ENCODE measurements at regions not wholly inside any gene's neighbourhood (a gene's known extent, or its start where the extent isn't known, plus 50 kb on each side); places are given as distances from the start of the nearest gene placed in this dataset.
"Not testable (repeated sequence)": the region's sequence is repeated elsewhere in the genome, so short reads cannot be mapped to it uniquely, and the experiment has no call there.

- Mint-ChIP-seq H3K9me3 (peaks cover 0 to 13% (median 5%) of the 10 kb centered on the region in 11 donors), H3K4me1 (no peaks in the 10 kb centered on the region), H3K36me3 (no peaks in the 10 kb centered on the region), H3K27me3 (no peaks in the 10 kb centered on the region), H3K27ac (no peak overlapping the region), H3K4me3 (no peak overlapping the region)
- intact Hi-C loops (cut with micrococcal nuclease), result no loop called here
- H3K9me3 ChIP-seq (ENCODE audit: control insufficient read depth in 2 of 3, low read length in 3 of 3), result no peaks in the 10 kb centered on the region
- ATAC-seq (no peak), DNase-seq (no peak)
- H3K36me3 ChIP-seq (ENCODE audit: control insufficient read depth in 2 of 3, insufficient read depth in 3 of 3, low read length in 3 of 3), result no peaks in the 10 kb centered on the region
- CTCF ChIA-PET, result no interaction called here
- POLR2A ChIA-PET, result no interaction called here
- no peaks in the 10 kb centered on the region for H3K4me1 ChIP-seq (ENCODE audit: control insufficient read depth in 2 of 2, insufficient read depth in 2 of 2, low read length in 2 of 2)
- H3K27ac ChIP-seq (ENCODE audit: low read depth, low read length), result no peak overlapping the region
- H3K4me3 ChIP-seq (ENCODE audit: low read length), result no peak overlapping the region
- no peaks in the 10 kb centered on the region for H3K27me3 ChIP-seq (ENCODE audit: control insufficient read depth in 2 of 2, insufficient read depth in 2 of 2, low read length in 2 of 2)
Observed at GRCh38 chr6:74892091-74892490, 313.8 kb downstream of the COL12A1 start.

DNA sequence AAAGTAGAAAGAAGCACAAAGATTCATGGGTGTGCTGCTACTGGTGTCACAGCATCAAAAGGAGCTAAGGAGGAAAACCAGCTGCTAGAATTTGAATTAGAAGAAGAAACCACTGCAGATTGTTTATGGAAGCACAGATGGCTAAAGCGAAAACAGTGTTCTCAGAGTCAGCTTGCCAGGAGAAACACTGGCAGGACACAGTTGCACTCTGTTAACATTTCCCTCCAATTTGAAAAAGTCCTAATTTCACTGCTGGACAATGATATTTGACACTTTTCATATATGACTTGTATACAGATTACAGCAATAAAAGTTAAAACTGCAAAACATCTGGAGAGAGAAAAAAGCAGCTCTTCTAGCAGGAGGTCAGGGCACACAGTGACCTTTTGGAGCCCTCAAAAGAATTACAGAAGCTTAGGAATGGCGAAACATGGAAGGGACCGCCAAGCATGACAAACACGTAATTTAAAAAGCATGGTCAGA, 314.5 kb downstream of the COL12A1 start:
- Histone ChIP-seq H3K27ac (ENCODE audit: low read depth, low read length) (no peak overlapping the region), H3K4me3 (ENCODE audit: low read length) (no peak overlapping the region), H3K9me3 (ENCODE audit: control insufficient read depth in 2 of 3, low read length in 3 of 3) (no peaks in the 10 kb centered on the region), H3K27me3 (ENCODE audit: control insufficient read depth in 2 of 2, insufficient read depth in 2 of 2, low read length in 2 of 2) (no peaks in the 10 kb centered on the region), H3K4me1 (ENCODE audit: control insufficient read depth in 2 of 2, insufficient read depth in 2 of 2, low read length in 2 of 2) (no peaks in the 10 kb centered on the region), H3K36me3 (ENCODE audit: control insufficient read depth in 2 of 3, insufficient read depth in 3 of 3, low read length in 3 of 3) (no peaks in the 10 kb centered on the region)
- Mint-ChIP-seq H3K36me3 (no peaks in the 10 kb centered on the region), H3K4me3 (no peak overlapping the region), H3K27me3 (no peaks in the 10 kb centered on the region), H3K9me3 (peaks cover 1 to 13% (median 7%) of the 10 kb centered on the region in 11 donors), H3K4me1 (no peaks in the 10 kb centered on the region), H3K27ac (no peak overlapping the region)
- DNase-seq (no peak), ATAC-seq (no peak)
- POLR2A ChIA-PET, result no interaction called here
- intact Hi-C loops (cut with micrococcal nuclease), result no loop called here
- CTCF ChIA-PET, result no interaction called here

- POLR2A ChIA-PET, result no interaction called here
- Histone ChIP-seq H3K4me1 (ENCODE audit: control insufficient read depth in 2 of 2, insufficient read depth in 2 of 2, low read length in 2 of 2) (no peaks in the 10 kb centered on the region), H3K27me3 (ENCODE audit: control insufficient read depth in 2 of 2, insufficient read depth in 2 of 2, low read length in 2 of 2) (no peaks in the 10 kb centered on the region), H3K4me3 (ENCODE audit: low read length) (no peak overlapping the region), H3K36me3 (ENCODE audit: control insufficient read depth in 2 of 3, insufficient read depth in 3 of 3, low read length in 3 of 3) (no peaks in the 10 kb centered on the region), H3K27ac (ENCODE audit: low read depth, low read length) (no peak overlapping the region), H3K9me3 (ENCODE audit: control insufficient read depth in 2 of 3, low read length in 3 of 3) (no peaks in the 10 kb centered on the region)
- intact Hi-C loops (cut with micrococcal nuclease), result no loop called here
- Mint-ChIP-seq H3K9me3 (peaks cover 1 to 19% (median 6%) of the 10 kb centered on the region in 11 donors), H3K27me3 (no peaks in the 10 kb centered on the region), H3K27ac (no peak overlapping the region), H3K4me1 (no peaks in the 10 kb centered on the region), H3K4me3 (no peak overlapping the region), H3K36me3 (no peaks in the 10 kb centered on the region)
- ATAC-seq (no peak), DNase-seq (no peak)
- CTCF ChIA-PET, result no interaction called here
Observed at GRCh38 chr6:74889635-74890034, 316.2 kb downstream of the COL12A1 start.

- H3K27me3 Mint-ChIP-seq; H3K36me3 ChIP-seq (ENCODE audit: control insufficient read depth in 2 of 3, insufficient read depth in 3 of 3, low read length in 3 of 3); H3K4me3 ChIP-seq (ENCODE audit: low read length); CTCF ChIA-PET; H3K27ac Mint-ChIP-seq; DNase-seq; H3K4me1 ChIP-seq (ENCODE audit: control insufficient read depth in 2 of 2, insufficient read depth in 2 of 2, low read length in 2 of 2); H3K27ac ChIP-seq (ENCODE audit: low read depth, low read length); POLR2A ChIA-PET; H3K36me3 Mint-ChIP-seq; ATAC-seq; H3K4me3 Mint-ChIP-seq; H3K27me3 ChIP-seq (ENCODE audit: control insufficient read depth in 2 of 2, insufficient read depth in 2 of 2, low read length in 2 of 2); H3K4me1 Mint-ChIP-seq; H3K9me3 ChIP-seq (ENCODE audit: control insufficient read depth in 2 of 3, low read length in 3 of 3); intact Hi-C loops (cut with micrococcal nuclease): not testable (repeated sequence)
- H3K9me3 Mint-ChIP-seq, result peaks cover 0 to 19% (median 6%) of the 10 kb centered on the region in 11 donors
Observed at GRCh38 chr6:74888741-74889140, 317.1 kb downstream of the COL12A1 start.

DNA sequence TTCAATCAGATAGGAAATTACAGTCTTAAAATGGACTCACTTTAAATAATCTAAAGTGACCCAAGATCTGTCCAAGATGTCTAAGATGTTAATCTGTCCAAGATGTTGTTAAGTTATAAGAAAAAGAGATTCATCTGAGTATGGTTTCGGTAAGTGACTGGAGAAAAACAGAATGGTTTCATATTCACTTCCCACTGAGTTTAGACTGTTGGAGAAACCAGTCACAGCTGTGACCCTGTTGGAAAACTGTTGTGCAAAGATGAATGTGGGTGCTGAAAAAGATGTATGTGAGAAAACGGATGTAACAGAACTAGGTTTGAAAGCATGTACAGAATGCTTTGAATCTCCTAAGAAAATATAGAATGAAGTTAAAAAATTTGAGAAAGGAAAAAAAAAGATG, 325.9 kb downstream of the COL12A1 start:
- ChIA-PET CTCF (no interaction called here), POLR2A (no interaction called here)
- Mint-ChIP-seq H3K36me3 (no peaks in the 10 kb centered on the region), H3K9me3 (peaks cover 0 to 15% (median 4%) of the 10 kb centered on the region in 11 donors), H3K4me3 (no peak overlapping the region), H3K27ac (no peak overlapping the region), H3K27me3 (no peaks in the 10 kb centered on the region), H3K4me1 (no peaks in the 10 kb centered on the region)
- Histone ChIP-seq H3K36me3 (ENCODE audit: control insufficient read depth in 2 of 3, insufficient read depth in 3 of 3, low read length in 3 of 3) (no peaks in the 10 kb centered on the region), H3K4me3 (ENCODE audit: low read length) (no peak overlapping the region), H3K27me3 (ENCODE audit: control insufficient read depth in 2 of 2, insufficient read depth in 2 of 2, low read length in 2 of 2) (no peaks in the 10 kb centered on the region), H3K4me1 (ENCODE audit: control insufficient read depth in 2 of 2, insufficient read depth in 2 of 2, low read length in 2 of 2) (no peaks in the 10 kb centered on the region), H3K9me3 (ENCODE audit: control insufficient read depth in 2 of 3, low read length in 3 of 3) (no peaks in the 10 kb centered on the region), H3K27ac (ENCODE audit: low read depth, low read length) (no peak overlapping the region)
- intact Hi-C loops (cut with micrococcal nuclease), result no loop called here
- no peak for ATAC-seq
- DNase-seq, result no peak

- Mint-ChIP-seq H3K27me3 (no peaks in the 10 kb centered on the region), H3K4me3 (no peak overlapping the region), H3K9me3 (peaks cover 0 to 15% (median 4%) of the 10 kb centered on the region in 11 donors), H3K36me3 (no peaks in the 10 kb centered on the region), H3K4me1 (no peaks in the 10 kb centered on the region), H3K27ac (no peak overlapping the region)
- H3K36me3 ChIP-seq (ENCODE audit: control insufficient read depth in 2 of 3, insufficient read depth in 3 of 3, low read length in 3 of 3), result no peaks in the 10 kb centered on the region
- no peaks in the 10 kb centered on the region for H3K9me3 ChIP-seq (ENCODE audit: control insufficient read depth in 2 of 3, low read length in 3 of 3)
- no peak overlapping the region for H3K4me3 ChIP-seq (ENCODE audit: low read length)
- no peaks in the 10 kb centered on the region for H3K27me3 ChIP-seq (ENCODE audit: control insufficient read depth in 2 of 2, insufficient read depth in 2 of 2, low read length in 2 of 2)
- POLR2A ChIA-PET, result no interaction called here
- intact Hi-C loops (cut with micrococcal nuclease), result no loop called here
- DNase-seq (no peak), ATAC-seq (no peak)
- CTCF ChIA-PET, result no interaction called here
- no peaks in the 10 kb centered on the region for H3K4me1 ChIP-seq (ENCODE audit: control insufficient read depth in 2 of 2, insufficient read depth in 2 of 2, low read length in 2 of 2)
- no peak overlapping the region for H3K27ac ChIP-seq (ENCODE audit: low read depth, low read length)
Observed at GRCh38 chr6:74879234-74879633, 326.6 kb downstream of the COL12A1 start.

DNA sequence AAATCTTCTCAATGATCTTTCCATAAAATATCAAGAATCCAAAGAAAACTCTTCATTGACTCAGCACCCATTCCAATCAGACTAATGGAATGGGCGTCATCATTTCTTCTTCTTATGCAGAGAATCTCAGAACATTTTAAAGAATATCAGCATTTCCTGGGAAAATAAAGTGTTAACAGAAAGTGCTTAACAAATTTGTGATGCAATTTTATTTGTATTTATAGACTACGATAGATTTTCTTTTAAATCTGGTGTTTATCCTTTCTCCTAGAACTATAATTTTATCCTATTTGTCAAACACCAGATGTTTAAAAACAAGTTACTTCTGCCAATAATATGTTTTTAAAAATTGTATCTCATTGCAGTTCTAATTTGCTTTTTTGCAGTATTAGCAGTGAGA, 330.7 kb downstream of the COL12A1 start:
- no peaks in the 10 kb centered on the region for H3K36me3 ChIP-seq (ENCODE audit: control insufficient read depth in 2 of 3, insufficient read depth in 3 of 3, low read length in 3 of 3)
- no peaks in the 10 kb centered on the region for H3K4me1 ChIP-seq (ENCODE audit: control insufficient read depth in 2 of 2, insufficient read depth in 2 of 2, low read length in 2 of 2)
- H3K9me3 ChIP-seq (ENCODE audit: control insufficient read depth in 2 of 3, low read length in 3 of 3), result no peaks in the 10 kb centered on the region
- CTCF ChIA-PET, result no interaction called here
- H3K27me3 ChIP-seq (ENCODE audit: control insufficient read depth in 2 of 2, insufficient read depth in 2 of 2, low read length in 2 of 2), result no peaks in the 10 kb centered on the region
- POLR2A ChIA-PET, result no interaction called here
- intact Hi-C loops (cut with micrococcal nuclease), result no loop called here
- Mint-ChIP-seq H3K36me3 (peaks cover 0 to 5% (median 0%) of the 10 kb centered on the region in 5 donors), H3K9me3 (peaks cover 0 to 27% (median 7%) of the 10 kb centered on the region in 11 donors), H3K27ac (no peak overlapping the region), H3K27me3 (no peaks in the 10 kb centered on the region), H3K4me3 (no peak overlapping the region), H3K4me1 (no peaks in the 10 kb centered on the region)
- DNase-seq (no peak), ATAC-seq (no peak)
- no peak overlapping the region for H3K4me3 ChIP-seq (ENCODE audit: low read length)
- no peak overlapping the region for H3K27ac ChIP-seq (ENCODE audit: low read depth, low read length)

All from naive thymus-derived CD4-positive, alpha-beta T cell (primary cell).